Progenitor cell of endocrine pancreas (in vitro differentiated cells): ENCODE measurements at regions not wholly inside any gene's neighbourhood (a gene's known extent, or its start where the extent isn't known, plus 50 kb on each side); places are given as distances from the start of the nearest gene placed in this dataset.

Experiments
- DNase-seq: peaks from one replicate; pipeline ENCODE4 v3.0.0; 2021; ENCODE audit warnings: low spot score; ENCODE audit not compliant: unreplicated experiment
- H3K27ac Mint-ChIP-seq: 2 replicates; pipeline ENCODE4 v1.8.0; 2021; ENCODE audit warnings: mild to moderate bottlenecking, moderate library complexity, mixed read lengths
- H3K27me3 Mint-ChIP-seq: 2 replicates; pipeline ENCODE4 v1.8.0; 2021; ENCODE audit warnings: mixed read lengths
- H3K36me3 Mint-ChIP-seq: 2 replicates; pipeline ENCODE4 v1.8.0; 2022; ENCODE audit warnings: mixed read lengths; ENCODE audit not compliant: insufficient read depth
- H3K4me1 Mint-ChIP-seq: 2 replicates; pipeline ENCODE4 v1.8.0; 2021; ENCODE audit warnings: low read depth, mixed read lengths
- H3K4me3 Mint-ChIP-seq: 2 replicates; pipeline ENCODE4 v1.8.0; 2021; ENCODE audit warnings: low read depth, mild to moderate bottlenecking, moderate library complexity, mixed read lengths
- H3K9me3 Mint-ChIP-seq: 2 replicates; pipeline ENCODE4 v1.8.0; 2021; ENCODE audit warnings: low read depth, mixed read lengths
- TF ChIP-seq, protein P1 (sequence below): fragments of 200-600 bp; sonication (generic); IDR thresholded peaks from one replicate; pipeline ENCODE4 v1.5.0; 2021; ENCODE audit warnings: antibody characterized with exemption, mild to moderate bottlenecking; ENCODE audit not compliant: unreplicated experiment

DNA sequence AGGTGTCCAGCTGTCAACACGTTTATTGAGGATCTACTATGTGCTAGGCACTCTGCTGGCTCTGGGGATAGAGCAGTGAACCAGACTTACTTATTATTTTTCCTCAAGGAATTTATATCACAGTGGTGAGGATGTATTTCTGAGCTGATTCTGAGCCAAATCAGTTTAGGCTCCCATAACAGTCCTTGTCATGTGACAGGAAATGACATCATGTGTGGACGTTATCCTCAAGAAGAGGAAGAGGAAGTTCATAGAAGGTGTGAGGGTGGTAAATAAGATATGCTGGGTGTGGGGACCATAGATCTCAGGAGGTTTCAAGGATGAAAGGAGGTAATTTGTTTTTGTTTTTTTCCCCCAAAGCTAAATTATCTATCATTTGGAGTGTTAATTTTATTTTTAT, 873.5 kb upstream of the EEF2KMT start:
- no peak overlapping the region for H3K4me3 Mint-ChIP-seq
- TF ChIP-seq, protein P1, sequence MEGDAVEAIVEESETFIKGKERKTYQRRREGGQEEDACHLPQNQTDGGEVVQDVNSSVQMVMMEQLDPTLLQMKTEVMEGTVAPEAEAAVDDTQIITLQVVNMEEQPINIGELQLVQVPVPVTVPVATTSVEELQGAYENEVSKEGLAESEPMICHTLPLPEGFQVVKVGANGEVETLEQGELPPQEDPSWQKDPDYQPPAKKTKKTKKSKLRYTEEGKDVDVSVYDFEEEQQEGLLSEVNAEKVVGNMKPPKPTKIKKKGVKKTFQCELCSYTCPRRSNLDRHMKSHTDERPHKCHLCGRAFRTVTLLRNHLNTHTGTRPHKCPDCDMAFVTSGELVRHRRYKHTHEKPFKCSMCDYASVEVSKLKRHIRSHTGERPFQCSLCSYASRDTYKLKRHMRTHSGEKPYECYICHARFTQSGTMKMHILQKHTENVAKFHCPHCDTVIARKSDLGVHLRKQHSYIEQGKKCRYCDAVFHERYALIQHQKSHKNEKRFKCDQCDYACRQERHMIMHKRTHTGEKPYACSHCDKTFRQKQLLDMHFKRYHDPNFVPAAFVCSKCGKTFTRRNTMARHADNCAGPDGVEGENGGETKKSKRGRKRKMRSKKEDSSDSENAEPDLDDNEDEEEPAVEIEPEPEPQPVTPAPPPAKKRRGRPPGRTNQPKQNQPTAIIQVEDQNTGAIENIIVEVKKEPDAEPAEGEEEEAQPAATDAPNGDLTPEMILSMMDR: no peak
- H3K27ac Mint-ChIP-seq: no peak overlapping the region
- H3K36me3 Mint-ChIP-seq: no peaks in the 10 kb centered on the region
- no peaks in the 10 kb centered on the region for H3K4me1 Mint-ChIP-seq
- H3K27me3 Mint-ChIP-seq: no peaks in the 10 kb centered on the region
- peaks cover 7% of the 10 kb centered on the region for H3K9me3 Mint-ChIP-seq
- no peak for DNase-seq

DNA sequence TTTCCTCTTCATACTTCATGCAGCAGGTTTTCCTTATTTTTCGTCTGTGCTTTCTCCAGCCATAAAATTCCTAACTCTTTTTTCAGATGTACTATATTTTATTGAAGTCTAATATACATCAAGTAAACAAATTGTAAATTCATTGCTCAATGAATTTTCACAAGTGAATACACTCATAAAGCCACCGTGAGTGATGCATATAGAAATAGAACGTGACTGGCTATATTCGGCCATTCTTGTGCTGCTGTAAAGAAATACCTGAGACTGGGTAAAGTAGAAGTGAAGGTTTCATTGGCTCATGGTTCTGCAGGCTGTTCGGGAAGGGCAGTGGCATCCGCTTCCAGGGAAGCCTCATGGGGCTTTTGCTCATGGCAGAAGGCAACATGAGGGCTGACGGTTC, 868.4 kb upstream of the EEF2KMT start:
- no peak for DNase-seq
- Mint-ChIP-seq H3K4me3 (no peak overlapping the region), H3K27me3 (no peaks in the 10 kb centered on the region), H3K36me3 (no peaks in the 10 kb centered on the region), H3K4me1 (no peaks in the 10 kb centered on the region), H3K27ac (no peak overlapping the region), H3K9me3 (peaks cover 2% of the 10 kb centered on the region)
- TF ChIP-seq, protein P1: no peak

DNA sequence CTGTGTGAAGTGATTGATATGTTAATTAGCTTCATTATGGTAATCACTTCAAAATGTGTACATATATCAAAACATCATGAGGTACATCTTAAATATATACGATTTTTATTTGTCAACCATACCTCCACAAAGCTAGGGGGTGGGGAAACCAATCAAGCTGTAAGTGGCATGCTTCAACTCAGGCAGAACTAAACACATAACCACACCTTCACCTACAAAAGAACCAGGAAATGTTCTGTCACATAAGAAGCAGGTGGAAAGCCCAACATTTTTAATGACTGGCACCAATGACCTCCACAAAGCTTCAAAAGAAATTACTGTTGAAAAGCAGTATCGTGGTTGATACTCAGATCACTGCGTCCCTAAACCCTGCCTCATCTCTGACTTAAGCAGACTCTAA, 867.7 kb upstream of the EEF2KMT start:
- H3K27ac Mint-ChIP-seq: no peak overlapping the region
- H3K36me3 Mint-ChIP-seq: no peaks in the 10 kb centered on the region
- H3K9me3 Mint-ChIP-seq: no peaks in the 10 kb centered on the region

DNA sequence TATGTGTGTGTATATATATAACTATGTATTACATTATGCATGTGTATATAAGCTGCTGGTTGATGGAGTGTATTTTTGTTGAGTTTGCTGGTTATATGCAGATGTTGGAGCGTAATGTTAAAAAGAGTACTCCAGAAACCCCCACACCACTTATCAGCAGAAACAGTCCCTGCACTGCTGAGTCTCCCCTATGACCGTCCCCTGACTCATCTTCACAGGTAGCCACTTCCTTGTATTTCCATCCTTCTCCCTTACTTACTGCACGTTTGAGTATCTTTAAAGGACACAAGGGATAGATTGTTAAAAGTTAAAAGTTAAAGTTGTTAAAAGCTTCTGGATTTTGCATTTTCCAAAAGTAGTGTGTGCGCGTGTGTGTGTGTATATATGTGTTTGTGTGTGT, 853.9 kb upstream of the EEF2KMT start:
- no peak for DNase-seq
- no peak overlapping the region for H3K27ac Mint-ChIP-seq
- H3K27me3 Mint-ChIP-seq: peaks cover 20% of the 10 kb centered on the region
- TF ChIP-seq, protein P1: no peak
- H3K4me3 Mint-ChIP-seq: no peak overlapping the region
- H3K9me3 Mint-ChIP-seq: no peaks in the 10 kb centered on the region
- no peaks in the 10 kb centered on the region for H3K36me3 Mint-ChIP-seq
- no peaks in the 10 kb centered on the region for H3K4me1 Mint-ChIP-seq

More for the DNA sequence above, 867.7 kb upstream of the EEF2KMT start:
- TF ChIP-seq, protein P1: no peak
- no peak for DNase-seq
- Mint-ChIP-seq H3K27me3 (peaks cover 3% of the 10 kb centered on the region), H3K4me1 (no peaks in the 10 kb centered on the region), H3K4me3 (no peak overlapping the region)

DNA sequence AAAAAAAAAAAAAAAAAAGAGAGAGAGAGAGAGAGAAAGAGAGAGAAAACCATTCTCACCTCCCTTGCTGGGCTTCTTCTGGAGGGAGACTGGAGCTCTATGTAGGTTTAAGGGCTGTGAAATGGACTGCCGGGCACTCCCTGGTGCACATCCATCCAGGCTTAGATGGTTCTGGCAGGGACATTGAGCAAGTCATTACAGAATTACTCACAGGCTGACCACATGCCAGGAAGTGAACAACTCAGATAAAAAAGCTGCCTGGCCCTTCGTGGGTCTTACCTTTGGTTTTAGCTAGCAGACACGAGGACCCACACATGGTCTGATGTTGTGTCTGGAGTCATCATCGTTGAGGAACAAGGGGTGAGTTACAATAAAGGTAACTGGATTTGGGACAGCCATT, 847.4 kb upstream of the EEF2KMT start:
- Mint-ChIP-seq H3K9me3 (peaks cover 7% of the 10 kb centered on the region), H3K27ac (no peak overlapping the region), H3K27me3 (peaks cover 52% of the 10 kb centered on the region), H3K4me3 (no peak overlapping the region), H3K4me1 (peaks cover 1% of the 10 kb centered on the region), H3K36me3 (no peaks in the 10 kb centered on the region)
- no peak for DNase-seq
- TF ChIP-seq, protein P1: no peak
